Naive thymus-derived CD4-positive, alpha-beta T cell (primary cell): ENCODE measurements at regions not wholly inside any gene's neighbourhood (a gene's known extent, or its start where the extent isn't known, plus 50 kb on each side); places are given as distances from the start of the nearest gene placed in this dataset.

ENCODE experiments used
- ATAC-seq: fragments of 150-1000 bp; cut with Tn5 transposase; 2 replicates; pipeline ENCODE4 v1.10.0; 2021; ENCODE audit warnings: mild to moderate bottlenecking, moderate library complexity
- CTCF ChIA-PET: fragments of 350-600 bp; sonication (Branson Sonifier 250); formaldehyde crosslinking; loops from one replicate; lab custom pipeline; 2021; ENCODE audit warnings: antibody characterized with exemption; lab: Charles Lee
- POLR2A ChIA-PET: fragments of 350-600 bp; sonication (Branson Sonifier 250); formaldehyde crosslinking; loops from one replicate; lab custom pipeline; 2021; ENCODE audit warnings: antibody characterized with exemption, inconsistent platforms; lab: Charles Lee
- DNase-seq, 9 donors: peaks; one replicate each; pipeline versions ENCODE4 v3.0.0 to v3.0.0-alpha.2; 2020 to 2022; ENCODE audit warnings: mixed read lengths in 1 of 9
- H3K27ac ChIP-seq: one replicate; pipeline ENCODE4 v1.7.0; 2013; ENCODE audit warnings: mild to moderate bottlenecking, low read depth, low read length, moderate library complexity
- H3K27me3 ChIP-seq, 2 donors: one replicate each; pipeline ENCODE4 v1.7.0; 2013; ENCODE audit warnings: low read length in 2 of 2, mild to moderate bottlenecking in 2 of 2, moderate library complexity in 2 of 2; ENCODE audit not compliant: control insufficient read depth in 2 of 2, insufficient read depth in 2 of 2
- H3K36me3 ChIP-seq, 3 experiments: 1 replicate in 2 of 3; 2 replicates in 1 of 3; pipeline ENCODE4 v1.7.0; 2013; ENCODE audit warnings: low read length in 3 of 3, mild to moderate bottlenecking in 3 of 3, moderate library complexity in 1 of 3; ENCODE audit not compliant: insufficient read depth in 3 of 3, control insufficient read depth in 2 of 3
- H3K4me1 ChIP-seq, 2 donors: one replicate each; pipeline ENCODE4 v1.7.0; 2013; ENCODE audit warnings: low read length in 2 of 2, mild to moderate bottlenecking in 2 of 2, moderate library complexity in 1 of 2; ENCODE audit not compliant: control insufficient read depth in 2 of 2, insufficient read depth in 2 of 2
- H3K4me3 ChIP-seq: 2 replicates; pipeline ENCODE4 v1.7.0; 2013; ENCODE audit warnings: mild to moderate bottlenecking, low read length
- H3K9me3 ChIP-seq, 3 experiments: 1 replicate in 2 of 3; 2 replicates in 1 of 3; pipeline ENCODE4 v1.7.0; 2013; ENCODE audit warnings: low read length in 3 of 3; ENCODE audit not compliant: control insufficient read depth in 2 of 3
- H3K27ac Mint-ChIP-seq, 9 donors: one replicate each; pipeline ENCODE4 v1.8.0; 2020 to 2022; ENCODE audit warnings: mixed read lengths in 9 of 9, mild to moderate bottlenecking in 8 of 9, moderate library complexity in 5 of 9, inconsistent platforms in 2 of 9
- H3K27me3 Mint-ChIP-seq, 5 donors: one replicate each; pipeline ENCODE4 v1.8.0; 2021 to 2022; ENCODE audit warnings: mixed read lengths in 5 of 5, mild to moderate bottlenecking in 1 of 5
- H3K36me3 Mint-ChIP-seq, 5 donors: one replicate each; pipeline ENCODE4 v1.8.0; 2020 to 2022; ENCODE audit warnings: mixed read lengths in 5 of 5, mild to moderate bottlenecking in 3 of 5, inconsistent platforms in 1 of 5
- H3K4me1 Mint-ChIP-seq, 7 donors: one replicate each; pipeline ENCODE4 v1.8.0; 2020 to 2022; ENCODE audit warnings: mixed read lengths in 7 of 7, mild to moderate bottlenecking in 3 of 7, inconsistent platforms in 1 of 7
- H3K4me3 Mint-ChIP-seq, 10 donors: one replicate each; pipeline ENCODE4 v1.8.0; 2020 to 2022; ENCODE audit warnings: mild to moderate bottlenecking in 10 of 10, mixed read lengths in 10 of 10, moderate library complexity in 6 of 10, inconsistent platforms in 2 of 10
- H3K9me3 Mint-ChIP-seq, 11 donors: one replicate each; pipeline ENCODE4 v1.8.0; 2020 to 2022; ENCODE audit warnings: mixed read lengths in 11 of 11, mild to moderate bottlenecking in 4 of 11, inconsistent platforms in 1 of 11, moderate library complexity in 1 of 11
- intact Hi-C, 2 donors: fragments of 100-400 bp; cut with micrococcal nuclease; formaldehyde crosslinking; loops; one replicate each; pipeline ENCODE4 v1.15.1; 2023

DNA sequence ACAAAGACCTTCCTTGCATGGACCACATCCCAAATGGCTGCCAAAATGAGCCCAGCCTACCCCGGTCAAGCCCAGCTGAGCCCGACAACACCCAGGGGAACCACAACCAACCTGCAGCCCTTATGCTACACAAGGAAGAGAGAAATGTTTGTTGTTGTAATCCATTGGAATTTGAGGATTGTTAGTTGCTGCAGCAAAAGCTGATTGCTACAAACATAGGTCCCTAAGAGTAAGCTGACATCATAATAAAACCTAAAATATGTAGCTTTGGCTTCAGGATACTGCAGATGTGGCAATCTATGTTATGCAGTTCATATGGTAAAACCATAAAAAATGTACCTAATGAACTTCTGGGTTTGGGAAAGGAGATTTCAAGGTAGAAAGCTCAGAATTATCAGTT is 65.5 kb upstream of the DNAH14 start:
- Histone ChIP-seq H3K9me3 (no peaks in the 10 kb centered on the region), H3K27ac (no peak overlapping the region), H3K27me3 (no peaks in the 10 kb centered on the region), H3K4me1 (no peaks in the 10 kb centered on the region), H3K4me3 (no peak overlapping the region), H3K36me3 (no peaks in the 10 kb centered on the region)
- H3K27me3 Mint-ChIP-seq = peaks cover 6 to 36% (median 22%) of the 10 kb centered on the region in 5 donors
- intact Hi-C loops = no loop called here
- H3K36me3 Mint-ChIP-seq = no peaks in the 10 kb centered on the region
- ChIA-PET CTCF (no interaction called here), POLR2A (no interaction called here)
- ATAC-seq (no peak), DNase-seq (no peak)
- no peaks in the 10 kb centered on the region for H3K4me1 Mint-ChIP-seq
- H3K27ac Mint-ChIP-seq = no peak overlapping the region
- H3K4me3 Mint-ChIP-seq = no peak overlapping the region
- peaks cover 0 to 18% (median 4%) of the 10 kb centered on the region in 11 donors for H3K9me3 Mint-ChIP-seq

DNA sequence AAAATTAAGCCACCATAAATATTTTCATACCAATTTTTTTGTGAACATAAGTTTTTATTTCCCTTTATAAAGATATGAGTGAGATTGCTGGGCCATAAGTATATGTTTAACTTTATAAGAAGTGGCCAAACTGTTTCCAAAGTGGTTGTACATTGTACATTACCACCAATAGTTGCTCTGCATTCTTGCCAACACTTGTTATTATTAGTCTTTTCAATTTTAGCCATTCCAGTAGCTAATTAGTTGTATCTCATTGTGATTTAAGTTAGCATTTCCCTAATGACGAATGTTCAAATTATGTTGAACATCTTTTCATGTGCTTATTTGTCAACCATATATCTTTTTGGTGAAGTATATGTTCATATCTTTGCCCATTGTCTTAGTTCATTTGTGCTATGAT is 64.0 kb upstream of the DNAH14 start:
- ChIA-PET CTCF (no interaction called here), POLR2A (no interaction called here)
- H3K36me3 ChIP-seq = no peaks in the 10 kb centered on the region
- intact Hi-C loops = no loop called here
- H3K27ac Mint-ChIP-seq = no peak overlapping the region
- H3K27ac ChIP-seq = no peak overlapping the region
- no peaks in the 10 kb centered on the region for H3K27me3 ChIP-seq
- H3K36me3 Mint-ChIP-seq = no peaks in the 10 kb centered on the region
- H3K4me1 Mint-ChIP-seq = no peaks in the 10 kb centered on the region
- no peaks in the 10 kb centered on the region for H3K9me3 ChIP-seq
- H3K4me3 Mint-ChIP-seq = no peak overlapping the region
- H3K27me3 Mint-ChIP-seq = peaks cover 6 to 35% (median 22%) of the 10 kb centered on the region in 5 donors
- H3K4me3 ChIP-seq = no peak overlapping the region
- ATAC-seq (no peak), DNase-seq (no peak)
- peaks cover 0 to 18% (median 4%) of the 10 kb centered on the region in 11 donors for H3K9me3 Mint-ChIP-seq
- H3K4me1 ChIP-seq = no peaks in the 10 kb centered on the region

DNA sequence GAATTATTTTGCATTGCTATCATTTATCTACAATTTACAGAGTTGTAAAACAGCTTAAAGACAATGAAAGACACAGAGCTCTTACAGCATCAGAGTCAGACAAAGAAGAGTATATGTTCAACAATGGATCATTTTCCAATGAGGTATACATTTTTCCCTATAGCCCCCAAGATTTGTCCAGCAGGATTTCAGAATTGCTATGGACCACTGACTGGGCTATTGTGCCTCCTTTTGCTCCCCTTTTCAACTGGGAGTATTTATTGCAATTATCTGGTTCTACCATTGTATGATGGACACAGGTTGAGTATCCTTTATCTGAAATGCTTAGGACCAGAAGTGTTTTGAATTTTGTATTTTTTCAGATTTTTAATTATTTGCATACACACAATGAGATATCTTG is 62.5 kb upstream of the DNAH14 start:
- no peak for ATAC-seq
- Histone ChIP-seq H3K4me1 (no peaks in the 10 kb centered on the region), H3K27me3 (no peaks in the 10 kb centered on the region), H3K36me3 (no peaks in the 10 kb centered on the region), H3K27ac (no peak overlapping the region), H3K9me3 (no peaks in the 10 kb centered on the region), H3K4me3 (no peak overlapping the region)
- Mint-ChIP-seq H3K27me3 (peaks cover 6 to 24% (median 14%) of the 10 kb centered on the region in 5 donors), H3K9me3 (peaks cover 0 to 18% (median 4%) of the 10 kb centered on the region in 11 donors), H3K27ac (no peak overlapping the region), H3K4me3 (no peak overlapping the region), H3K4me1 (no peaks in the 10 kb centered on the region), H3K36me3 (no peaks in the 10 kb centered on the region)
- ChIA-PET POLR2A (no interaction called here), CTCF (no interaction called here)
- intact Hi-C loops = no loop called here
- no peak for DNase-seq

DNA sequence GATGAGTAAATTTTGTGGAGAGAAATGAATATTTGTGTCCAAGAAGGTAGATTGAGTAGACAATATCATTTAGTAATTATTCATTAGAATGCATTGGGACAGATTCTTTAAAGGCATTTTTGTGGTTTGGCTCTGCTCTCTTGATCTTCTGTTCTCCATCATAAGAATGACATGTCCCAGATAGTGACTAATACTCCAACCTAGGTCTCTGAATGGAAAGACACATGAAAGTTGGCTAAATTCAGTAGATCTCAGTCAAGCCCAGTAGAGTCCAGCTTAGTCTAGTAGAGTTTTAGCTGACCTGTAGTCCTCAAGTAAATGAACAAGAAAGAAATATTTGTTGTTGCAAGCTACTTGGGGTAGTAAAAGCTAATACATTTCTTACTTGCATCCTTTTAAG is 61.8 kb upstream of the DNAH14 start:
- Mint-ChIP-seq H3K36me3 (no peaks in the 10 kb centered on the region), H3K9me3 (peaks cover 0 to 18% (median 4%) of the 10 kb centered on the region in 11 donors), H3K4me3 (no peak overlapping the region), H3K4me1 (no peaks in the 10 kb centered on the region), H3K27ac (no peak overlapping the region), H3K27me3 (peaks cover 6 to 20% (median 12%) of the 10 kb centered on the region in 5 donors)
- ChIA-PET POLR2A (no interaction called here), CTCF (no interaction called here)
- intact Hi-C loops = no loop called here
- Histone ChIP-seq H3K4me3 (no peak overlapping the region), H3K36me3 (no peaks in the 10 kb centered on the region), H3K27ac (no peak overlapping the region), H3K27me3 (no peaks in the 10 kb centered on the region), H3K9me3 (no peaks in the 10 kb centered on the region), H3K4me1 (no peaks in the 10 kb centered on the region)
- ATAC-seq = no peak
- no peak for DNase-seq

DNA sequence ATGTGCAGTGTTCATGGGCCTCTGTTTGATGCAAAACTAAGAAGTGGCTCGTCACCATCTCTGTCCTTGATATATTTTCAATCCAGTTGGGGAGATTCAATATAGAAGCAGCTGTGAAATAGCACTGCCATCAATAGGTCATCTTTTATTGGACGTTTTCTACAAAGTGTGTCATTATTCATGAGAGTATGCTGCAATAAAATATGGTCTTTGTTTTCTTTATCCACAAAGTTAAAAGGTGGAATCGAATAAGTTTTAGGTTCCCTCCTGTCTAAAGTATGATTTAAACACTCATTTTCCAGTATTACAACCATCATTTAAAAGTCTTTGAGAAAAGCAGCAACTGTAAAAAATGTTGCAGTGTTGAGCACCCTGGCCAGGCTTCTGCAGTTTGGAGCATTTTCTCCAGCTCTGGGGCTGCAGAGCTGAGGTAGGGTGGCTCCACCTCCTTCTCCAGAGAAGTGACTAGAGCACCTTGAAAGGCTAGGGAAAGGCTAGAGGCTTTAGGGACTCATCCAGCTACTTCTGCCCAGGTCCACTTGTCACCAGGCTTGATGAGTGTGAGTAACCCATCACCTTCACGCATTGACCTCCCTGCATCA is 56.5 kb upstream of the DNAH14 start:
- Histone ChIP-seq H3K4me3 (no peak overlapping the region), H3K4me1 (no peaks in the 10 kb centered on the region), H3K9me3 (no peaks in the 10 kb centered on the region), H3K36me3 (no peaks in the 10 kb centered on the region), H3K27ac (no peak overlapping the region), H3K27me3 (no peaks in the 10 kb centered on the region)
- Mint-ChIP-seq H3K27me3 (peaks cover 11 to 20% (median 11%) of the 10 kb centered on the region in 5 donors), H3K4me1 (no peaks in the 10 kb centered on the region), H3K36me3 (no peaks in the 10 kb centered on the region), H3K4me3 (no peak overlapping the region), H3K9me3 (no peaks in the 10 kb centered on the region), H3K27ac (no peak overlapping the region)
- no peak for ATAC-seq
- DNase-seq = no peak
- ChIA-PET CTCF (no interaction called here), POLR2A (no interaction called here)
- intact Hi-C loops = no loop called here

DNA sequence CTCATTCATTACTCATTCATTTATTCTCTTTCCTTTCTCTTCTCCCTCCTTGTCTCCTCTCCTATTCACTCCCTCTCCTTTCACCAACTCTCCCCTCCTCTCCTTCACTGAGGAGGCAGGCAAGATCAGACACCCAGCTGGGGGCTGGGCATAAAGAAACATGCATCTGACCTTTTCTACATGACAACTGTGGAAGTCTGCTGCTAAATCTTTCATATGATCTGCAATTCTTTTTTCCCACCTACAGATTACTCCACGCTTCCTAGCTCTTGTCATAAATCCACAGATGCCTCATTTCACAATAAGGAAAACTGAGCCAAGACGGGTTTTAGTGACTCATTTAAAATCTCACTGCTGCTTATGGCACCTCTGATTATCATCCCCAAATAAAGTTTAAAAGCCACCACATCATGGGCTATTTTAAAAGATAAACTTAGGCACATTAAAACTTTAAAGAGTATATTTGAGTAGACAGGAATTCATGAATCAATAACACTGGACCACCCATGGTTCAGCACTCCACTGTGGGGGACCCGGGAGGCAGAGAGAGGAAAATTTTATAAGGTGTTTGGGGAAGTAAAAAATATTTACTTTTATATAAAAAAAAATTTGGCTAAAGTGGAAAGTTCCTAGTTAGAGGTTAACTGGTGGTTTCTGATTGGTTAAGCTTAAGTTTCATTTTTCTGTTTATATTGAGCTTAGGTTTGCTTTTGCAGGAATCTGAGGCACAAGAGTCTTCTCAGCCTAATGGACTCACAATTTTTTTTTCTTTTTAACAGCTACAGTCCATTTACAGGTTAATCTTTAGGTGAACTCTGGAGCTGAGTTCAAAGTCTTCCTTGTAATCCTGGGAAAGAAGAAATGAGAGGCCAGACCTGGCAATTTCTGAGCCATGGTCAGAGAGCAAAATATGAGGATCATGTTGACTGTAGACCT is 55.8 kb upstream of the DNAH14 start:
- H3K27ac ChIP-seq = no peak overlapping the region
- intact Hi-C loops = no loop called here
- H3K27me3 ChIP-seq = no peaks in the 10 kb centered on the region
- CTCF ChIA-PET = no interaction called here
- peaks cover 11 to 25% (median 11%) of the 10 kb centered on the region in 5 donors for H3K27me3 Mint-ChIP-seq
- no peak overlapping the region for H3K27ac Mint-ChIP-seq
- H3K4me1 ChIP-seq = no peaks in the 10 kb centered on the region
- H3K36me3 ChIP-seq = no peaks in the 10 kb centered on the region
- no peaks in the 10 kb centered on the region for H3K4me1 Mint-ChIP-seq
- ATAC-seq (no peak), DNase-seq (no peak)
- POLR2A ChIA-PET = no interaction called here
- no peak overlapping the region for H3K4me3 Mint-ChIP-seq
- H3K9me3 ChIP-seq = no peaks in the 10 kb centered on the region
- H3K4me3 ChIP-seq = no peak overlapping the region
- H3K36me3 Mint-ChIP-seq = no peaks in the 10 kb centered on the region
- H3K9me3 Mint-ChIP-seq = no peaks in the 10 kb centered on the region
